BJ (cell line): ENCODE measurements at regions not wholly inside any gene's neighbourhood (a gene's known extent, or its start where the extent isn't known, plus 50 kb on each side); places are given as distances from the start of the nearest gene placed in this dataset.

Experiments
- CTCF ChIA-PET: fragments of 350-600 bp; formaldehyde crosslinking; extraction: SDS; loops from one replicate; lab custom pipeline; 2021; ENCODE audit warnings: antibody characterized with exemption, inconsistent platforms; lab: Yijun Ruan, JAX
- POLR2A ChIA-PET: fragments of 300-600 bp; sonication (Branson Sonifier 250); formaldehyde crosslinking; extraction: SDS; loops from one replicate; lab custom pipeline; 2021; ENCODE audit warnings: antibody characterized with exemption; lab: Charles Lee
- DNase-seq: peaks from one replicate; pipeline ENCODE4 v3.0.0-alpha.2; 2011; ENCODE audit warnings: low read depth
- H3K27me3 ChIP-seq: 2 replicates; pipeline ENCODE4 v1.6.0; 2011; ENCODE audit warnings: low read length; ENCODE audit not compliant: control insufficient read depth, insufficient read depth
- H3K36me3 ChIP-seq: 2 replicates; pipeline ENCODE4 v1.5.1; 2011; ENCODE audit warnings: low read length; ENCODE audit not compliant: control insufficient read depth, insufficient read depth
- H3K4me3 ChIP-seq: 2 replicates; pipeline ENCODE4 v1.5.1; 2011; ENCODE audit warnings: low read depth, mild to moderate bottlenecking, control low read depth, low read length
- TF ChIP-seq, protein P1 (sequence below): IDR thresholded peaks from 2 replicates; pipeline ENCODE4 v1.5.1; 2011; ENCODE audit warnings: low read depth, mild to moderate bottlenecking, control low read depth, inconsistent platforms, low read length, moderate library complexity; ENCODE audit not compliant: insufficient read depth

GRCh38 chr4:62377245-62377644, 1177.1 kb downstream of the ADGRL3 start:
- DNase-seq = no peak
- Histone ChIP-seq H3K36me3 (no peaks in the 10 kb centered on the region), H3K4me3 (no peak overlapping the region), H3K27me3 (no peaks in the 10 kb centered on the region)
- TF ChIP-seq, protein P1, sequence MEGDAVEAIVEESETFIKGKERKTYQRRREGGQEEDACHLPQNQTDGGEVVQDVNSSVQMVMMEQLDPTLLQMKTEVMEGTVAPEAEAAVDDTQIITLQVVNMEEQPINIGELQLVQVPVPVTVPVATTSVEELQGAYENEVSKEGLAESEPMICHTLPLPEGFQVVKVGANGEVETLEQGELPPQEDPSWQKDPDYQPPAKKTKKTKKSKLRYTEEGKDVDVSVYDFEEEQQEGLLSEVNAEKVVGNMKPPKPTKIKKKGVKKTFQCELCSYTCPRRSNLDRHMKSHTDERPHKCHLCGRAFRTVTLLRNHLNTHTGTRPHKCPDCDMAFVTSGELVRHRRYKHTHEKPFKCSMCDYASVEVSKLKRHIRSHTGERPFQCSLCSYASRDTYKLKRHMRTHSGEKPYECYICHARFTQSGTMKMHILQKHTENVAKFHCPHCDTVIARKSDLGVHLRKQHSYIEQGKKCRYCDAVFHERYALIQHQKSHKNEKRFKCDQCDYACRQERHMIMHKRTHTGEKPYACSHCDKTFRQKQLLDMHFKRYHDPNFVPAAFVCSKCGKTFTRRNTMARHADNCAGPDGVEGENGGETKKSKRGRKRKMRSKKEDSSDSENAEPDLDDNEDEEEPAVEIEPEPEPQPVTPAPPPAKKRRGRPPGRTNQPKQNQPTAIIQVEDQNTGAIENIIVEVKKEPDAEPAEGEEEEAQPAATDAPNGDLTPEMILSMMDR = no peak
- ChIA-PET POLR2A (no interaction called here), CTCF (no interaction called here)

DNA sequence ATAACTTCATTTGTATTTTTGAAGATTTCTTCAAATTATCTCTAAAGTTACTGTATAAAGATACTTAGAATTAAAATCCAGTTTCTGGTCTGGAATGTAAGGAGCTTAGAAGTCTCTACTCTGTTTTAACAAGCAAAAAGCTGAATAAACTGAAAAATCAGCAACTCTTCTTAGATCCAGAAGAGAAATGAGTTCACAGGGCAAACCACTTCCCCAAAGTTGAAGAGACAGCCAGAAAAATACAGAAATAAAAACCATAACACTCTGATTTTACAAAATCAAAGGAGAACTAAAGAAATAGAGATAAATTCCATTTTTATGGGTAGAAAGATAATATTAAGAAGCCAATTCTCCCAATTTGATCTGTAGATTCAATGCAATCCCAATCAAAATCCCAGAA, 1166.8 kb downstream of the ADGRL3 start:
- H3K27me3 ChIP-seq = no peaks in the 10 kb centered on the region
- POLR2A ChIA-PET = no interaction called here
- CTCF ChIA-PET = no interaction called here
- H3K4me3 ChIP-seq = no peak overlapping the region
- no peaks in the 10 kb centered on the region for H3K36me3 ChIP-seq
- DNase-seq = no peak
- TF ChIP-seq, protein P1 = no peak

GRCh38 chr4:62360156-62360545, 1160.0 kb downstream of the ADGRL3 start:
- Histone ChIP-seq H3K27me3 (no peaks in the 10 kb centered on the region), H3K36me3 (no peaks in the 10 kb centered on the region), H3K4me3 (no peak overlapping the region)
- no peak for DNase-seq
- POLR2A ChIA-PET = no interaction called here
- TF ChIP-seq, protein P1 = no peak
- CTCF ChIA-PET = no interaction called here

GRCh38 chr4:62359441-62360155, 1159.5 kb downstream of the ADGRL3 start:
- no peak for DNase-seq
- ChIA-PET POLR2A (no interaction called here), CTCF (no interaction called here)
- Histone ChIP-seq H3K36me3 (no peaks in the 10 kb centered on the region), H3K4me3 (no peak overlapping the region), H3K27me3 (no peaks in the 10 kb centered on the region)
- TF ChIP-seq, protein P1 = no peak

GRCh38 chr4:62344915-62345314, 1144.8 kb downstream of the ADGRL3 start:
- no peak for DNase-seq
- Histone ChIP-seq H3K27me3 (no peaks in the 10 kb centered on the region), H3K4me3 (no peak overlapping the region), H3K36me3 (no peaks in the 10 kb centered on the region)
- CTCF ChIA-PET = no interaction called here
- TF ChIP-seq, protein P1 = no peak
- POLR2A ChIA-PET = no interaction called here
